ENCODE measurements at regions not wholly inside any gene's neighbourhood (a gene's known extent, or its start where the extent isn't known, plus 50 kb on each side); places are given as distances from the start of the nearest gene placed in this dataset.

DNA sequence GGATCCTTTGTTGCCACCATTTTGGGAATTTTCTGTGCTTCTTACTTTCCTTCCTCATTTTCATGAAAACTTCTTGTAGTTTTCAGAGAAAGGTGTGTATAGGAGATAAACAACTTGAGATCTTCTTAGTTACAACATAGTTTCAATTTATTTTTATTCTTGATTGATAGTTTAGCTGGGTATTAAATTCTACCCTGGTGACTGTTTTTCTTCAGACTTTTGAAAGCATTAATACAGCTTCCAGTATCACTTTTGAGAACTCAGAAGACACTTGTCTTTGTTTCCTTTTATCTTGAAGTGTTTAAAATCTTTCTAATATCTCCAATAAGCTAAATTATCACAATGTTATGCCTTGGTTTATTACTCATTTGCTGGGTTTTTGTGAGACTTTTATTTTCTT is 167.5 kb upstream of the DPP10 start:
- ATAC-seq (no peak), DNase-seq (no peak)
- Histone ChIP-seq H3K36me3 (no peaks in the 10 kb centered on the region), H3K9me3 (peaks cover 0 to 3% (median 0%) of the 10 kb centered on the region in 3 donors), H3K4me1 (no peaks in the 10 kb centered on the region), H3K27ac (no peak overlapping the region), H3K27me3 (no peaks in the 10 kb centered on the region), H3K4me3 (no peak overlapping the region)
- in situ Hi-C loops (cut with MboI; ENCODE audit: low sequenced_read_pairs in 4 of 4) = no loop called here
- TF ChIP-seq CTCF (IDR thresholded peaks at IDR 0.05 in 4 of 5, conservative IDR thresholded peaks at IDR 0.05 in 1 of 5) = no peak
- no peak for TF ChIP-seq POLR2A (IDR thresholded peaks at IDR 0.05)
- intact Hi-C loops (cut with DNase I; ENCODE audit: low total_unique reads) = no loop called here

GRCh38 chr2:114281188-114281587 is 161.3 kb upstream of the DPP10 start:
- intact Hi-C loops (cut with DNase I; ENCODE audit: low total_unique reads) (no loop called here), in situ Hi-C loops (cut with MboI; ENCODE audit: low sequenced_read_pairs in 4 of 4) (no loop called here)
- DNase-seq (no peak), ATAC-seq (no peak)
- no peaks in the 10 kb centered on the region for H3K9me3 ChIP-seq
- TF ChIP-seq POLR2A (IDR thresholded peaks at IDR 0.05) = no peak
- TF ChIP-seq CTCF (IDR thresholded peaks at IDR 0.05 in 4 of 5, conservative IDR thresholded peaks at IDR 0.05 in 1 of 5) = no peak
- no peaks in the 10 kb centered on the region for H3K4me1 ChIP-seq
- no peaks in the 10 kb centered on the region for H3K36me3 ChIP-seq
- H3K4me3 ChIP-seq = no peak overlapping the region
- no peaks in the 10 kb centered on the region for H3K27me3 ChIP-seq
- H3K27ac ChIP-seq = no peak overlapping the region

- H3K27ac ChIP-seq = no peak overlapping the region
- no peak for TF ChIP-seq POLR2A (IDR thresholded peaks at IDR 0.05)
- TF ChIP-seq CTCF (IDR thresholded peaks at IDR 0.05 in 4 of 5, conservative IDR thresholded peaks at IDR 0.05 in 1 of 5) = no peak
- intact Hi-C loops (cut with DNase I; ENCODE audit: low total_unique reads) (no loop called here), in situ Hi-C loops (cut with MboI; ENCODE audit: low sequenced_read_pairs in 4 of 4) (no loop called here)
- H3K4me3 ChIP-seq = no peak overlapping the region
- H3K4me1 ChIP-seq = no peaks in the 10 kb centered on the region
- ATAC-seq = no peak
- no peaks in the 10 kb centered on the region for H3K9me3 ChIP-seq
- H3K36me3 ChIP-seq = no peaks in the 10 kb centered on the region
- H3K27me3 ChIP-seq = no peaks in the 10 kb centered on the region
- DNase-seq = no peak
These were observed 158.7 kb upstream of the DPP10 start for GRCh38 chr2:114283774-114284173.

- no peaks in the 10 kb centered on the region for H3K4me1 ChIP-seq
- no peaks in the 10 kb centered on the region for H3K9me3 ChIP-seq
- no peak overlapping the region for H3K27ac ChIP-seq
- intact Hi-C loops (cut with DNase I; ENCODE audit: low total_unique reads) (no loop called here), in situ Hi-C loops (cut with MboI; ENCODE audit: low sequenced_read_pairs in 4 of 4) (no loop called here)
- ATAC-seq (no peak), DNase-seq (no peak)
- no peaks in the 10 kb centered on the region for H3K36me3 ChIP-seq
- no peak for TF ChIP-seq CTCF (IDR thresholded peaks at IDR 0.05 in 4 of 5, conservative IDR thresholded peaks at IDR 0.05 in 1 of 5)
- H3K4me3 ChIP-seq = no peak overlapping the region
- no peaks in the 10 kb centered on the region for H3K27me3 ChIP-seq
These were observed 156.0 kb upstream of the DPP10 start for GRCh38 chr2:114286438-114286837.

DNA sequence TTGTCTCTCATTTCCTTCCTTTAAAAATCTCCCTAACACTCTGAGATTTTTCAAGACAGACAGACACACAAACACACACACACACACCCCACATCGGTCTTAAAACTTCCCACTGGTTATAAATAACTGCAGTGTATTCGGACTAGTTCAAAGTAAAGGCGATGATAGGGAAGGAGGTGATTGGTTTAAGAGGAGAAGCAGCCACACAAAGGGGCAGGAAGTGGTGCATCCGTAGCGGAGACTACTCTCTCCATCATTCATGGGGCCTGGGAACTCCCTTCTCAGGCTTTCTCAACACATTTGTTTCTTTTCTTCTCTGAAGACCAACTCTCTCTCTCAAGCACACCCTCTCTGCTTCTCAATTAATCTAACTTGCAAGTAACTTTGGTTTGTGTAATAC is 149.1 kb upstream of the DPP10 start:
- ATAC-seq (no peak), DNase-seq (no peak)
- Histone ChIP-seq H3K27me3 (no peaks in the 10 kb centered on the region), H3K4me1 (no peaks in the 10 kb centered on the region), H3K27ac (no peak overlapping the region), H3K9me3 (no peaks in the 10 kb centered on the region), H3K36me3 (no peaks in the 10 kb centered on the region), H3K4me3 (no peak overlapping the region)
- intact Hi-C loops (cut with DNase I; ENCODE audit: low total_unique reads) = no loop called here
- in situ Hi-C loops (cut with MboI; ENCODE audit: low sequenced_read_pairs in 4 of 4) = no loop called here
- no peak for TF ChIP-seq POLR2A (IDR thresholded peaks at IDR 0.05)
- no peak for TF ChIP-seq CTCF (IDR thresholded peaks at IDR 0.05 in 4 of 5, conservative IDR thresholded peaks at IDR 0.05 in 1 of 5)

Data from gastrocnemius medialis (tissue), 4 donors.